ENCODE measurements at regions not wholly inside any gene's neighbourhood (a gene's known extent, or its start where the extent isn't known, plus 50 kb on each side); places are given as distances from the start of the nearest gene placed in this dataset.

GRCh38 chr2:221689140-221689539 lies 117.0 kb upstream of the EPHA4 start:
- in situ Hi-C loops (cut with MboI; ENCODE audit: low sequenced_read_pairs) (no loop called here), dilution Hi-C loops (cut with HindIII; ENCODE audit: low sequenced_read_pairs, unreplicated experiment) (no loop called here), intact Hi-C loops (cut with micrococcal nuclease) (no loop called here)
- H3K4me1 ChIP-seq (ENCODE audit: control insufficient read depth, insufficient read depth, low read length), result no peaks in the 10 kb centered on the region
- no peaks in the 10 kb centered on the region for H3K9me3 ChIP-seq (ENCODE audit: control insufficient read depth, insufficient read depth, low read length)
- no peak overlapping the region for H3K9ac ChIP-seq (ENCODE audit: low read depth, low read length)
- H2BK5ac ChIP-seq (ENCODE audit: low read depth, low read length, poor library complexity, severe bottlenecking), result no peak overlapping the region
- ATAC-seq (ENCODE audit: low read depth), result no peak
- no peak overlapping the region for H2AK5ac ChIP-seq (ENCODE audit: low read depth, low read length)
- no peak overlapping the region for H2AFZ ChIP-seq (replicated peaks; ENCODE audit: low read length, poor library complexity)
- H3K4me2 ChIP-seq (ENCODE audit: low read depth, low read length), result no peak overlapping the region
- no peaks in the 10 kb centered on the region for H3K36me3 ChIP-seq (ENCODE audit: control insufficient read depth, insufficient read depth, low read length)
- H4K91ac ChIP-seq (ENCODE audit: insufficient read depth, low read depth, low read length), result no peak overlapping the region
- H3K4ac ChIP-seq (ENCODE audit: low read depth, low read length), result no peak overlapping the region
- no peak overlapping the region for H3K56ac ChIP-seq (ENCODE audit: extremely low read depth, insufficient read depth, low read length)
- ChIA-PET CTCF (no interaction called here), POLR2A (ENCODE audit: unreplicated experiment) (no interaction called here)
- H3K4me3 ChIP-seq (ENCODE audit: insufficient read depth, low read depth, low read length), result no peak overlapping the region
- no peak for DNase-seq
- no peak overlapping the region for H4K5ac ChIP-seq (ENCODE audit: low read depth, low read length)
- H2BK15ac ChIP-seq (ENCODE audit: low read depth, low read length), result no peak overlapping the region
- H4K20me1 ChIP-seq (ENCODE audit: insufficient read depth, low read length), result no peaks in the 10 kb centered on the region
- no peaks in the 10 kb centered on the region for H3K79me1 ChIP-seq (ENCODE audit: low read depth in 1 of 2, low read length in 2 of 2)
- BruUV-seq (replicated peaks), result no TSS peak
- no peak overlapping the region for H2BK20ac ChIP-seq (ENCODE audit: low read depth, low read length)
- no peak overlapping the region for H2AK9ac ChIP-seq (replicated peaks; ENCODE audit: low read depth, low read length, poor library complexity)
- TF ChIP-seq RFX5 (IDR thresholded peaks at IDR 0.05; ENCODE audit: low read depth, low read length), result no peak
- no peak for TF ChIP-seq MAFK (IDR thresholded peaks at IDR 0.05; ENCODE audit: low read depth, low read length)
- TF ChIP-seq ELK1 (IDR thresholded peaks at IDR 0.05; ENCODE audit: borderline replicate concordance, low read depth, low read length), result no peak
- no peak for TF ChIP-seq BHLHE40 (IDR thresholded peaks at IDR 0.05; ENCODE audit: low read depth, low read length)
- TF ChIP-seq USF2 (IDR thresholded peaks at IDR 0.05; ENCODE audit: low read depth, low read length), result no peak
- no peak for TF ChIP-seq CTCF (conservative IDR thresholded peaks at IDR 0.05; ENCODE audit: low read depth, low read length)
- H3K27ac ChIP-seq (ENCODE audit: insufficient read depth, low read length), result no peak overlapping the region
- no peak overlapping the region for H3K23ac ChIP-seq (ENCODE audit: low read depth, low read length)
- no peak overlapping the region for H3K18ac ChIP-seq (ENCODE audit: low read depth, low read length)
- H3K9me1 ChIP-seq (ENCODE audit: insufficient read depth, low read length), result no peaks in the 10 kb centered on the region
- no peak overlapping the region for H3K14ac ChIP-seq (replicated peaks; ENCODE audit: low read depth, low read length)
- H4K8ac ChIP-seq (ENCODE audit: low read depth in 2 of 2, low read length in 2 of 2), result no peak overlapping the region
- WGBS, 2 experiments (ENCODE audit: extremely low coverage in 2 of 2, insufficient read length in 1 of 2), result 54% methylated on average over 6 of the region's 7 CpGs; no CpG with 5 or more reads in 1 of the 2 experiments
- 0 out of 2 replicates have a peak, but pooled peaks cover 2% of the 10 kb centered on the region for H3K27me3 ChIP-seq (ENCODE audit: control insufficient read depth, insufficient read depth, low read length)
- H2BK120ac ChIP-seq (ENCODE audit: low read depth, low read length), result no peak overlapping the region
